Lung (tissue), 11 donors: ENCODE measurements at regions not wholly inside any gene's neighbourhood (a gene's known extent, or its start where the extent isn't known, plus 50 kb on each side); places are given as distances from the start of the nearest gene placed in this dataset.
"Not testable (repeated sequence)": the region's sequence is repeated elsewhere in the genome, so short reads cannot be mapped to it uniquely, and the experiment has no call there.

Source experiments
- ATAC-seq: fragments of 200-7000 bp; cut with Tn5 transposase; one replicate; pipeline ENCODE4 v1.9.1; 2020; ENCODE audit warnings: moderate number of reproducible peaks; ENCODE audit not compliant: insufficient read depth, low FRiP score
- DNase-seq, 3 donors: peaks; one replicate each; pipeline ENCODE4 v3.0.0-alpha.2; 2013 to 2017
- H3K27ac ChIP-seq, 2 donors: one replicate each; pipeline ENCODE4 v1.5.1; 2013; ENCODE audit warnings: mild to moderate bottlenecking in 2 of 2, moderate library complexity in 2 of 2, control low read depth in 1 of 2, inconsistent platforms in 1 of 2, low read depth in 1 of 2, low read length in 1 of 2
- H3K27me3 ChIP-seq, 3 donors: one replicate each; pipeline ENCODE4 v1.5.1; 2013; ENCODE audit warnings: low read length in 2 of 3; ENCODE audit not compliant: control insufficient read depth in 3 of 3, insufficient read depth in 3 of 3
- H3K36me3 ChIP-seq, 4 donors: one replicate each; pipeline ENCODE4 v1.5.1; 2013; ENCODE audit warnings: low read length in 4 of 4, mild to moderate bottlenecking in 1 of 4, moderate library complexity in 1 of 4; ENCODE audit not compliant: control insufficient read depth in 4 of 4, insufficient read depth in 4 of 4
- H3K4me1 ChIP-seq, 5 donors: one replicate each; pipeline ENCODE4 v1.5.1; 2013; ENCODE audit warnings: low read length in 5 of 5, mild to moderate bottlenecking in 2 of 5, moderate library complexity in 1 of 5; ENCODE audit not compliant: control insufficient read depth in 5 of 5, insufficient read depth in 5 of 5
- H3K4me3 ChIP-seq: one replicate; pipeline ENCODE4 v1.5.1; 2013; ENCODE audit warnings: mild to moderate bottlenecking, control low read depth, moderate library complexity
- H3K9ac ChIP-seq, 2 donors: one replicate each; pipeline ENCODE4 v1.5.1; 2013; ENCODE audit warnings: low read length in 2 of 2, control low read depth in 1 of 2; ENCODE audit not compliant: insufficient read depth in 1 of 2
- H3K9me3 ChIP-seq, 4 donors: one replicate each; pipeline ENCODE4 v1.5.1; 2013; ENCODE audit warnings: low read length in 3 of 4, mild to moderate bottlenecking in 1 of 4, moderate library complexity in 1 of 4; ENCODE audit not compliant: control insufficient read depth in 4 of 4, insufficient read depth in 3 of 4
- WGBS, 2 donors: extraction: QIAGEN DNeasy Blood & Tissue Kit; methylation state at CpG; one replicate each; pipeline ENCODE4 v1.1.7; 2013; 5-methylcytosine and 5-hydroxymethylcytosine counted together
- TF ChIP-seq, protein P1 (sequence below): IDR thresholded peaks from 2 replicates; pipeline ENCODE4 v1.5.1; 2012; ENCODE audit warnings: mild to moderate bottlenecking; ENCODE audit errors: control extremely low read depth, extremely low read depth
- donor health status: control.
- donor health status: control.
- donor health status: Bipolar disorder and iron deficiency.
- donor health status: healthy.
- donor health status: DM: yes; HTN: yes; CAD: no.

- WGBS, 2 donors, result 83 to 89% methylated on average over 1 of the region's 1 CpG
- Histone ChIP-seq H3K9me3 (peaks cover 0 to 2% (median 0%) of the 10 kb centered on the region in 4 donors), H3K9ac (no peak overlapping the region), H3K4me3 (no peak overlapping the region), H3K4me1 (no peaks in the 10 kb centered on the region), H3K27ac (no peak overlapping the region), H3K36me3 (no peaks in the 10 kb centered on the region), H3K27me3 (no peaks in the 10 kb centered on the region)
- TF ChIP-seq, protein P1, sequence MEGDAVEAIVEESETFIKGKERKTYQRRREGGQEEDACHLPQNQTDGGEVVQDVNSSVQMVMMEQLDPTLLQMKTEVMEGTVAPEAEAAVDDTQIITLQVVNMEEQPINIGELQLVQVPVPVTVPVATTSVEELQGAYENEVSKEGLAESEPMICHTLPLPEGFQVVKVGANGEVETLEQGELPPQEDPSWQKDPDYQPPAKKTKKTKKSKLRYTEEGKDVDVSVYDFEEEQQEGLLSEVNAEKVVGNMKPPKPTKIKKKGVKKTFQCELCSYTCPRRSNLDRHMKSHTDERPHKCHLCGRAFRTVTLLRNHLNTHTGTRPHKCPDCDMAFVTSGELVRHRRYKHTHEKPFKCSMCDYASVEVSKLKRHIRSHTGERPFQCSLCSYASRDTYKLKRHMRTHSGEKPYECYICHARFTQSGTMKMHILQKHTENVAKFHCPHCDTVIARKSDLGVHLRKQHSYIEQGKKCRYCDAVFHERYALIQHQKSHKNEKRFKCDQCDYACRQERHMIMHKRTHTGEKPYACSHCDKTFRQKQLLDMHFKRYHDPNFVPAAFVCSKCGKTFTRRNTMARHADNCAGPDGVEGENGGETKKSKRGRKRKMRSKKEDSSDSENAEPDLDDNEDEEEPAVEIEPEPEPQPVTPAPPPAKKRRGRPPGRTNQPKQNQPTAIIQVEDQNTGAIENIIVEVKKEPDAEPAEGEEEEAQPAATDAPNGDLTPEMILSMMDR, result no peak
- ATAC-seq, result no peak
- no peak for DNase-seq
Measured at GRCh38 chr16:26715969-26716368, 350.8 kb upstream of the C16orf82 start.

GRCh38 chr16:26717826-26718225, 348.9 kb upstream of the C16orf82 start:
- H3K27ac ChIP-seq, result no peak overlapping the region
- H3K4me1 ChIP-seq, result no peaks in the 10 kb centered on the region
- WGBS, 2 donors, result 77% methylated on average over 5 of the region's 5 CpGs
- ATAC-seq (no peak), DNase-seq (no peak)
- H3K9me3 ChIP-seq, result peaks cover 0 to 2% (median 0%) of the 10 kb centered on the region in 4 donors
- TF ChIP-seq, protein P1, result no peak
- no peak overlapping the region for H3K4me3 ChIP-seq
- no peak overlapping the region for H3K9ac ChIP-seq
- H3K27me3 ChIP-seq, result no peaks in the 10 kb centered on the region
- no peaks in the 10 kb centered on the region for H3K36me3 ChIP-seq

- Histone ChIP-seq H3K27me3 (no peaks in the 10 kb centered on the region), H3K27ac (no peak overlapping the region), H3K9ac (no peak overlapping the region), H3K4me3 (no peak overlapping the region), H3K9me3 (peaks cover 0 to 5% (median 0%) of the 10 kb centered on the region in 4 donors), H3K4me1 (no peaks in the 10 kb centered on the region), H3K36me3 (no peaks in the 10 kb centered on the region)
- 53 to 65% methylated on average over 6 of the region's 6 CpGs for WGBS, 2 donors
- no peak for DNase-seq
- TF ChIP-seq, protein P1, result no peak
- no peak for ATAC-seq
Measured at GRCh38 chr16:26721290-26721689, 345.4 kb upstream of the C16orf82 start.

DNA sequence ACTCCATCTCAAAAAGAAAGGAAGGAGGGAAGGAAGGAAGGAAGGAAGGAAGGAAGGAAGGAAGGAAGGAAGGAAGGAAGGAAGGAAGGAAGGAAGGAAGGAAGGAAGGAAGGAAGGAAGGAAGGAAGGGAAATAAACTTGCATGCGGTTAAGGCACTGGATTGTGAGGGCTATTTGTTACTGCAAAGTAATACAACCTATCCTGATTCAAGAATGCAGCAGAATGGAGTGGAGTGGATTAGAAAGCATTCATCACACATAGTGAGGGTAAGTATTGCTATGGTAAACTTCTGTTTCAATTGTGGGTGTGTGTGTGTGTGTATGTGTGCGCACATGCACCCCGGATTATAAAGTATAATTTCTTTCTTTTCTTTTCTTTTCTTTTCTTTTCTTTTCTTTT, 344.8 kb upstream of the C16orf82 start:
- not testable (repeated sequence) for ATAC-seq, H3K27me3 ChIP-seq, H3K36me3 ChIP-seq, H3K9ac ChIP-seq, H3K4me3 ChIP-seq, H3K9me3 ChIP-seq, DNase-seq, H3K4me1 ChIP-seq, H3K27ac ChIP-seq
- WGBS, 2 donors, result 87 to 90% methylated on average over 3 of the region's 3 CpGs
